Thyroid gland (tissue), 4 donors: ENCODE measurements at regions not wholly inside any gene's neighbourhood (a gene's known extent, or its start where the extent isn't known, plus 50 kb on each side); places are given as distances from the start of the nearest gene placed in this dataset.

ENCODE experiments used
- CTCF ChIP-seq, 6 experiments: fragments of 200-600 bp in 3 of 6; fragments of 450-650 bp in 3 of 6; sonication (generic) in 3 of 6; IDR thresholded peaks; one replicate each; pipeline ENCODE4 v1.5.1; 2016 to 2019; ENCODE audit warnings: antibody characterized with exemption in 6 of 6, mild to moderate bottlenecking in 2 of 6, inconsistent platforms in 1 of 6, moderate library complexity in 1 of 6
- POLR2A ChIP-seq, 2 donors: fragments of 450-650 bp; IDR thresholded peaks; one replicate each; pipeline ENCODE4 v1.6.1; 2017; ENCODE audit warnings: antibody characterized with exemption in 2 of 2, mild to moderate bottlenecking in 2 of 2, moderate library complexity in 1 of 2

- TF ChIP-seq CTCF (IDR thresholded peaks at IDR 0.05) (no peak), POLR2A (IDR thresholded peaks at IDR 0.05) (no peak)
These were observed 69.8 kb downstream of the MRPL36 start for GRCh38 chr5:1729641-1730486.
